C4-2B (cell line): ENCODE measurements at regions not wholly inside any gene's neighbourhood (a gene's known extent, or its start where the extent isn't known, plus 50 kb on each side); places are given as distances from the start of the nearest gene placed in this dataset.

Experiments used
- ZFX ChIP-seq: fragments of 450-650 bp; IDR thresholded peaks from 2 replicates; pipeline ENCODE4 v1.6.1; 2017
- TF ChIP-seq, protein P1 (sequence below): fragments of 450-650 bp; conservative IDR thresholded peaks from 2 replicates; pipeline ENCODE4 v1.5.1; 2017; ENCODE audit warnings: mild to moderate bottlenecking

DNA sequence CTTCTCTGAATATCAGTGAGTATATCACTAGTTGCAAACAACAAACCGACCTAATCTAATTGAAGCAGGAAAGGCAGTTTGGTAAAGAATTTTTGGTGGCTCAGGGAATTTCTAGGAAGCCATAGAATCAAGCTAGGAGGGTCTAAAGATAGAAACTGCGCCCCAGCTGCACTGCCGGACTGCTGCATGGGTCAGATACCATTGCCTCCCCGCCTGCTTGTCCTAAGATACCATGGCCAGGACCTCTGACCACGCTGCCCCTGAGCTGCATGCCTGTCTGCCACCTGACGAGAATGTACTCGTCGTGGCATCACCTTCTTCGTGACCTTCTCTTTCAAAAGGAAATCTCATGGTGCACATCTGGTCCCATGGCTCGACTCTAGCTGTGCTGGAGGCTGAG is 439.0 kb downstream of the ZSWIM6 start:
- TF ChIP-seq, protein P1, sequence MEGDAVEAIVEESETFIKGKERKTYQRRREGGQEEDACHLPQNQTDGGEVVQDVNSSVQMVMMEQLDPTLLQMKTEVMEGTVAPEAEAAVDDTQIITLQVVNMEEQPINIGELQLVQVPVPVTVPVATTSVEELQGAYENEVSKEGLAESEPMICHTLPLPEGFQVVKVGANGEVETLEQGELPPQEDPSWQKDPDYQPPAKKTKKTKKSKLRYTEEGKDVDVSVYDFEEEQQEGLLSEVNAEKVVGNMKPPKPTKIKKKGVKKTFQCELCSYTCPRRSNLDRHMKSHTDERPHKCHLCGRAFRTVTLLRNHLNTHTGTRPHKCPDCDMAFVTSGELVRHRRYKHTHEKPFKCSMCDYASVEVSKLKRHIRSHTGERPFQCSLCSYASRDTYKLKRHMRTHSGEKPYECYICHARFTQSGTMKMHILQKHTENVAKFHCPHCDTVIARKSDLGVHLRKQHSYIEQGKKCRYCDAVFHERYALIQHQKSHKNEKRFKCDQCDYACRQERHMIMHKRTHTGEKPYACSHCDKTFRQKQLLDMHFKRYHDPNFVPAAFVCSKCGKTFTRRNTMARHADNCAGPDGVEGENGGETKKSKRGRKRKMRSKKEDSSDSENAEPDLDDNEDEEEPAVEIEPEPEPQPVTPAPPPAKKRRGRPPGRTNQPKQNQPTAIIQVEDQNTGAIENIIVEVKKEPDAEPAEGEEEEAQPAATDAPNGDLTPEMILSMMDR = no peak
- TF ChIP-seq ZFX = no peak; the same call in 1 of the 2 replicates
